ENCODE measurements at regions not wholly inside any gene's neighbourhood (a gene's known extent, or its start where the extent isn't known, plus 50 kb on each side); places are given as distances from the start of the nearest gene placed in this dataset.

DNA sequence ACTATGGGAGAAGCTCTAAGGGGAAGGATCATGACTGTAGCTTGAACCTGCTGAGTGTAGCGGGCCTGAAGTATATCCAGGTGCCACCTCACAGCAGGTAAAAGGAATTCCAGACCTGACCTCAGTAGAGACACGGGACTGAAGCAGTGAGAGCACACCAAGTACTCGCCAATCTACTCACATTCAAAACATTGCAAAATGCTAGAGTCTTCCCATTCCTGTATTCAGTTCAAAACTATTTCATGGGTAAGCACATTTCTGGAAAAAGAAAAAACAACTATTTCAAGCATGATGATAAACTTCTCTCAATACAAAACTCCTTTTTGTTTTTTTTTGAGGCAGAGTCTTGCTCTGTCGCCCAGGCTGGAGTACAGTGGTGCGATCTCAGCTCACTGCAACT is 121.9 kb upstream of the AUTS2 start:
- no peaks in the 10 kb centered on the region for H3K27me3 ChIP-seq
- H3K27ac ChIP-seq, result no peak overlapping the region
- H3K4me1 ChIP-seq, result no peaks in the 10 kb centered on the region
- no peak overlapping the region for H3K4me3 ChIP-seq
- no peak for TF ChIP-seq CTCF (IDR thresholded peaks at IDR 0.05)
- DNase-seq (ENCODE audit: low spot score), result no peak
- no peaks in the 10 kb centered on the region for H3K36me3 ChIP-seq
- no peaks in the 10 kb centered on the region for H3K9me3 ChIP-seq

GRCh38 chr7:69482676-69483075 is 115.6 kb upstream of the AUTS2 start:
- TF ChIP-seq CTCF (IDR thresholded peaks at IDR 0.05), result no peak
- H3K36me3 ChIP-seq, result no peaks in the 10 kb centered on the region
- H3K9me3 ChIP-seq, result no peaks in the 10 kb centered on the region
- DNase-seq (ENCODE audit: low spot score), result no peak
- H3K27ac ChIP-seq, result no peak overlapping the region
- H3K4me3 ChIP-seq, result no peak overlapping the region
- no peaks in the 10 kb centered on the region for H3K27me3 ChIP-seq
- H3K4me1 ChIP-seq, result no peaks in the 10 kb centered on the region

DNA sequence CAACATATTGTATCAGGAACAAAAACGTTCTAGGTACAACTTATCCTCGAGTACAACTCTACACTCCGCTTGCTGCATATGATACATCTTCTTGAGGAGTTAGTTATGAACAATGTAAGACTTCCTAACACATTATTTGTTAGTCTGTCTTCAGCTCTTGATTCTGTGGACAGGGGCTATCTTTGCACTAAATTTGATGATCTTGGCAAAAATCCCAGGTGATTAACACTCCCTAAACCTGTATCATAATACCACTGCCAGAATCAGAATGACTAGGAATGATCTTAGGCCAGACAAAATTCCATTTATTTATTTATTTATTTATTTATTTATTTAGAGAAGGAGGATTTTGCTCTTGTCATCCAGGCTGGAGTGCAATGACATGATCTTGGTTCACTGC is 108.7 kb upstream of the AUTS2 start:
- Histone ChIP-seq H3K27ac (no peak overlapping the region), H3K4me3 (no peak overlapping the region)
- TF ChIP-seq CTCF (IDR thresholded peaks at IDR 0.05), result no peak

GRCh38 chr7:69498671-69499070 is 99.6 kb upstream of the AUTS2 start:
- Histone ChIP-seq H3K4me3 (no peak overlapping the region), H3K36me3 (no peaks in the 10 kb centered on the region), H3K9me3 (peaks cover 0 to 4% of the 10 kb centered on the region in 2 donors), H3K4me1 (no peaks in the 10 kb centered on the region), H3K27ac (no peak overlapping the region), H3K27me3 (no peaks in the 10 kb centered on the region)
- no peak for TF ChIP-seq CTCF (IDR thresholded peaks at IDR 0.05)
- DNase-seq (ENCODE audit: low spot score), result no peak

More for the DNA sequence above, 108.7 kb upstream of the AUTS2 start:
- no peak for DNase-seq (ENCODE audit: low spot score)
- H3K9me3 ChIP-seq, result no peaks in the 10 kb centered on the region
- no peaks in the 10 kb centered on the region for H3K27me3 ChIP-seq
- H3K4me1 ChIP-seq, result no peaks in the 10 kb centered on the region
- H3K36me3 ChIP-seq, result no peaks in the 10 kb centered on the region

- no peaks in the 10 kb centered on the region for H3K4me1 ChIP-seq
- H3K4me3 ChIP-seq, result no peak overlapping the region
- H3K27ac ChIP-seq, result no peak overlapping the region
- peak; percentile 16 for DNase-seq (ENCODE audit: low spot score)
- no peak for TF ChIP-seq CTCF (IDR thresholded peaks at IDR 0.05)
- peaks cover 0 to 4% of the 10 kb centered on the region in 2 donors for H3K9me3 ChIP-seq
- no peaks in the 10 kb centered on the region for H3K36me3 ChIP-seq
- H3K27me3 ChIP-seq, result no peaks in the 10 kb centered on the region
These were observed 95.9 kb upstream of the AUTS2 start for GRCh38 chr7:69502358-69502757.

DNA sequence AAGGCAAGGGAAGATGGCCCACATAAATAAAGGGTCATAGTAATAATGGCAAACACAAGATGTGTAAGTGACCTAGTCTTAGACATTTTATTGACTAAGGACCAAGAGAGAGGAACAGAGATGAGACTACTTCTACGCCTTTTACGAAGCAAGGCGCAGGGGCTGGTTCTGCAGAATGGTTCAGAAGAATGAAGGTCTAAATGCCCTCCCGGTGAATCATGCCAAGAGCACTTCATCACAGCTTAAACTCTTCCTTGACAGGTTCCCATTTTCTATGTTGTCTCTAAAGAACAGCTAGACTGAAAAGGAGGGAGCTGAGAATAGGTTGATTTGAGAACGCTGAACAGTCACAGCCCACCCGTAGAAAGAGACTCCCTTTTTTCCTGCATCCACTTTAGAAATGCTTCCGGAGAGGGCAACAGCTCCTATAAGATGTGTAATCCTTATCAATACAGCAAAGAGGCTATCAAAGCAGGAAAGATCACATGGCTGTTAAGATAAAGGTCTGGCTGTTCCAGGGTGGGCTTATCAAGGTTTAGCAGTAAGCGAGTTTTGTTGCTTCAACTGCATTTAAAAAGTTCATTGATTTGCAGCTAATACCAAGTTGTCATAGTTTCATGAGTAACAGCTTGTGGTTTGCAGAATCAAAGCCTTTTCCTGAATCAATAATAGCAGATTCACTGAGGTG is 93.4 kb upstream of the AUTS2 start:
- peak; percentile 38 for DNase-seq (ENCODE audit: low spot score)
- Histone ChIP-seq H3K36me3 (no peaks in the 10 kb centered on the region), H3K4me1 (no peaks in the 10 kb centered on the region), H3K4me3 (no peak overlapping the region), H3K9me3 (no peaks in the 10 kb centered on the region), H3K27ac (no peak overlapping the region), H3K27me3 (no peaks in the 10 kb centered on the region)
- no peak for TF ChIP-seq CTCF (IDR thresholded peaks at IDR 0.05)
